GM10248 (cell line): ENCODE measurements at regions not wholly inside any gene's neighbourhood (a gene's known extent, or its start where the extent isn't known, plus 50 kb on each side); places are given as distances from the start of the nearest gene placed in this dataset.

Source experiments
- CTCF ChIA-PET: fragments of 300-600 bp; sonication (Branson Sonifier 250); formaldehyde crosslinking; extraction: SDS; loops from one replicate; lab custom pipeline; 2021; ENCODE audit warnings: antibody characterized with exemption; lab: Yijun Ruan, JAX
- POLR2A ChIA-PET: fragments of 350-650 bp; sonication (Branson Sonifier 250); formaldehyde crosslinking; extraction: SDS; loops from one replicate; lab custom pipeline; 2020; ENCODE audit warnings: antibody characterized with exemption; lab: Yijun Ruan, JAX
- DNase-seq: peaks from one replicate; pipeline ENCODE4 v3.0.0; 2012; ENCODE audit errors: extremely low spot score
- CTCF ChIP-seq: IDR thresholded peaks from 2 replicates; pipeline ENCODE4 v1.5.1; 2012; ENCODE audit warnings: mild to moderate bottlenecking, low read depth; ENCODE audit errors: extremely low read depth, missing control alignments, control extremely low read depth

GRCh38 chr16:64136314-64136713 is 985.5 kb downstream of the CDH11 start:
- CTCF ChIA-PET = no interaction called here
- POLR2A ChIA-PET = no interaction called here
- TF ChIP-seq CTCF = no peak
- DNase-seq = no peak

DNA sequence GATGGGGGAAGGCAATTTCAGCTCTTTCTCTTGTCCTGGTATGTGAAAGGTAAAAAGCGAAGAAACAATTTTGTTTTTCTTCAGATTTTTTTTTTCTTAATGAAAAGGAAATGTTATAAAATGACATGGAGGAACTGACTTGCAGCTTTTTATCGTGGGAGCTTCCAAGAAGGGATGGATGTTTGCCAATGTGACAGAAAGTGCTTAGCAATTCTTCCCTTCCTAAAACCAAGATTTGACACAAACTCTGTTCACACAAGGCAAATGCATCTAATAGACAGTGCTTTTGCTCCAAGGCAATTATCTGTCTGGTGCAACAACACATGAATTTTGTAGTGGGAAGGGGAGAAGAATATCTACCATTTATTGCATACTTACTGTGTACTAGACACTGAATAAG is 988.5 kb downstream of the CDH11 start:
- DNase-seq = no peak
- CTCF ChIA-PET = no interaction called here
- POLR2A ChIA-PET = no interaction called here
- TF ChIP-seq CTCF = no peak

- POLR2A ChIA-PET = no interaction called here
- CTCF ChIA-PET = no interaction called here
- no peak for DNase-seq
- no peak for TF ChIP-seq CTCF
These were observed 989.0 kb downstream of the CDH11 start for GRCh38 chr16:64132759-64133361.

- CTCF ChIA-PET = no interaction called here
These were observed 989.7 kb downstream of the CDH11 start for GRCh38 chr16:64132190-64132589.

GRCh38 chr16:64131423-64131822 is 990.4 kb downstream of the CDH11 start:
- POLR2A ChIA-PET = no interaction called here
- no peak for TF ChIP-seq CTCF

More at GRCh38 chr16:64132190-64132589, 989.7 kb downstream of the CDH11 start:
- DNase-seq = no peak
- POLR2A ChIA-PET = no interaction called here
- no peak for TF ChIP-seq CTCF

GRCh38 chr16:64130140-64130539 is 991.7 kb downstream of the CDH11 start:
- ChIA-PET CTCF (no interaction called here), POLR2A (no interaction called here)
- no peak for DNase-seq
- no peak for TF ChIP-seq CTCF

More at GRCh38 chr16:64131423-64131822, 990.4 kb downstream of the CDH11 start:
- CTCF ChIA-PET = no interaction called here
- DNase-seq = no peak
